Activated T-helper 1 cell treated with anti-CD3 and anti-CD28 coated beads, Interleukin-12 subunit alpha, Interleukin-12 subunit beta, Interleukin-2, Interleukin-4 antibody, amounts not matched to agents 30 ng/mL and 10 ng/mL and 1 ng/mL, durations not matched to agents 14 hours and 24 hours and 36 hours (primary cell): ENCODE measurements at regions not wholly inside any gene's neighbourhood (a gene's known extent, or its start where the extent isn't known, plus 50 kb on each side); places are given as distances from the start of the nearest gene placed in this dataset.

Experiments
- DNase-seq: peaks from one replicate; pipeline ENCODE4 v3.0.0; 2021; ENCODE audit warnings: low spot score
- H3K27ac Mint-ChIP-seq: one replicate; pipeline ENCODE4 v1.8.0; 2021; ENCODE audit warnings: mild to moderate bottlenecking, mixed read lengths
- H3K27me3 Mint-ChIP-seq: one replicate; pipeline ENCODE4 v1.8.0; 2022; ENCODE audit warnings: mild to moderate bottlenecking, moderate library complexity, mixed read lengths; ENCODE audit not compliant: insufficient read depth
- H3K36me3 Mint-ChIP-seq: one replicate; pipeline ENCODE4 v1.8.0; 2021; ENCODE audit warnings: low read depth, mixed read lengths
- H3K4me1 Mint-ChIP-seq: one replicate; pipeline ENCODE4 v1.8.0; 2021; ENCODE audit warnings: low read depth, mixed read lengths
- H3K4me3 Mint-ChIP-seq: one replicate; pipeline ENCODE4 v1.8.0; 2021; ENCODE audit warnings: mild to moderate bottlenecking, moderate library complexity, mixed read lengths
- H3K9me3 Mint-ChIP-seq: one replicate; pipeline ENCODE4 v1.8.0; 2021; ENCODE audit warnings: mixed read lengths
- intact Hi-C: fragments of 100-400 bp; cut with micrococcal nuclease; formaldehyde crosslinking; loops from one replicate; pipeline ENCODE4 v1.15.1; 2024

- Mint-ChIP-seq H3K36me3 (no peaks in the 10 kb centered on the region), H3K27me3 (no peaks in the 10 kb centered on the region), H3K4me3 (no peak overlapping the region), H3K9me3 (peaks cover 6% of the 10 kb centered on the region), H3K4me1 (no peaks in the 10 kb centered on the region), H3K27ac (no peak overlapping the region)
- intact Hi-C loops, result no loop called here
- DNase-seq, result no peak
Observed at GRCh38 chr16:48997081-48997615, 284.5 kb downstream of the CBLN1 start.

GRCh38 chr16:48978501-48978900 is 303.1 kb downstream of the CBLN1 start:
- no peak for DNase-seq
- H3K27me3 Mint-ChIP-seq, result peaks cover under 1% of the 10 kb centered on the region
- H3K4me3 Mint-ChIP-seq, result no peak overlapping the region
- H3K4me1 Mint-ChIP-seq, result no peaks in the 10 kb centered on the region
- no peak overlapping the region for H3K27ac Mint-ChIP-seq
- peaks cover 7% of the 10 kb centered on the region for H3K9me3 Mint-ChIP-seq
- intact Hi-C loops, result no loop called here
- H3K36me3 Mint-ChIP-seq, result no peaks in the 10 kb centered on the region

GRCh38 chr16:48972236-48972635 is 309.4 kb downstream of the CBLN1 start:
- intact Hi-C loops, result no loop called here
- no peaks in the 10 kb centered on the region for H3K36me3 Mint-ChIP-seq
- no peaks in the 10 kb centered on the region for H3K4me1 Mint-ChIP-seq
- no peaks in the 10 kb centered on the region for H3K9me3 Mint-ChIP-seq
- DNase-seq, result no peak
- no peaks in the 10 kb centered on the region for H3K27me3 Mint-ChIP-seq
- no peak overlapping the region for H3K27ac Mint-ChIP-seq
- H3K4me3 Mint-ChIP-seq, result no peak overlapping the region

DNA sequence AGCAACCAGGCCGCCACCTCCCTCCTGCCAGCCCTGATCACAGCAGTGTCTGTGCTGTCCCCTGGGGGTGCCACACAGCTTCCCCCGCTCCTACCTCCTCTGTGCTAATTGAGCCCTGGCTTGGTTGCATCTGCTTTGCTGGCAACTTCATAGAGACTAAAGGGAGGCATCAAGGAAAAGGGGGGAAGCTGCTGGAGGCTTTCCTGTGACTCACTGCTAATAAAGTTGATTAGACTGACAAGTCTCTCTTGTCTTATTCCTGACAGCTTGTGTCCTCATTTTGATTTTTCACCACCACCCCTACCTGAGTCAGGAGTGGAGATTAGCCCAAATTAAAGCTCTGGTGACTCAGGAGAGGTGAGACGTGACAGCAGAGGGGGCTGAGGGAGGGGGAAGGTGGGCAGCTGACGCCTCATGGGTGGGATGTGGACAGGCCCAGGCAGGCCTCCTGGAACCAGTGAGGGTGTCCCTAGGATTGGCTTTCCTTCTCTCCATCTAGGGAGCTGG is 310.0 kb downstream of the CBLN1 start:
- intact Hi-C loops, result no loop called here
- no peak for DNase-seq
- H3K4me1 Mint-ChIP-seq, result no peaks in the 10 kb centered on the region
- no peak overlapping the region for H3K4me3 Mint-ChIP-seq
- no peak overlapping the region for H3K27ac Mint-ChIP-seq
- H3K36me3 Mint-ChIP-seq, result no peaks in the 10 kb centered on the region
- H3K9me3 Mint-ChIP-seq, result no peaks in the 10 kb centered on the region
- H3K27me3 Mint-ChIP-seq, result no peaks in the 10 kb centered on the region

GRCh38 chr16:48970216-48970615 is 311.4 kb downstream of the CBLN1 start:
- no peaks in the 10 kb centered on the region for H3K9me3 Mint-ChIP-seq
- H3K4me1 Mint-ChIP-seq, result no peaks in the 10 kb centered on the region
- DNase-seq, result no peak
- no peak overlapping the region for H3K27ac Mint-ChIP-seq
- no peak overlapping the region for H3K4me3 Mint-ChIP-seq
- intact Hi-C loops, result no loop called here
- H3K27me3 Mint-ChIP-seq, result no peaks in the 10 kb centered on the region
- H3K36me3 Mint-ChIP-seq, result no peaks in the 10 kb centered on the region

- intact Hi-C loops, result no loop called here
- no peaks in the 10 kb centered on the region for H3K36me3 Mint-ChIP-seq
- no peaks in the 10 kb centered on the region for H3K27me3 Mint-ChIP-seq
- no peak for DNase-seq
- H3K4me1 Mint-ChIP-seq, result no peaks in the 10 kb centered on the region
- H3K4me3 Mint-ChIP-seq, result no peak overlapping the region
- H3K27ac Mint-ChIP-seq, result no peak overlapping the region
- no peaks in the 10 kb centered on the region for H3K9me3 Mint-ChIP-seq
Observed at GRCh38 chr16:48969611-48970010, 312.0 kb downstream of the CBLN1 start.

DNA sequence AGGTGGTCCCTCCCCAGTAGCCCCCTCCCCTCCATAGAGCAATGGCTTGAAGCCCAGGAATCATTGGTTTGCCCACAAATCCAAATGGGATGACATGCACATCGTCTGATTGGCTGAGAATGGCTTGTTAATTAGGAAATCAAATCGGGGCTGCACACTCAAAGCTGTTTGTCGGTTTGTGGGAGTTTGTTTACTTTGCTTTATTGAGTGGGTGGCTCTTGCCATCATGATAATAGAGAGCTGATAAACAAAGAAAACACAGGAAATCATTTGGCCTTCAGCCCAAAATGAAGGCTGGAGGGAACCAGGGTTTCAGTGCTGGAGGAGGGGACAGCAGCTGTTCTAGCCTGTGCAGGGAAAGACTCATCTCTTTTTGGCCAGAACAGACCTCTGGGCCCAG is 316.3 kb downstream of the CBLN1 start:
- Mint-ChIP-seq H3K27ac (no peak overlapping the region), H3K36me3 (no peaks in the 10 kb centered on the region), H3K4me3 (no peak overlapping the region), H3K4me1 (no peaks in the 10 kb centered on the region), H3K9me3 (peaks cover 3% of the 10 kb centered on the region), H3K27me3 (peaks cover 2% of the 10 kb centered on the region)
- intact Hi-C loops, result no loop called here
- DNase-seq, result no peak

DNA sequence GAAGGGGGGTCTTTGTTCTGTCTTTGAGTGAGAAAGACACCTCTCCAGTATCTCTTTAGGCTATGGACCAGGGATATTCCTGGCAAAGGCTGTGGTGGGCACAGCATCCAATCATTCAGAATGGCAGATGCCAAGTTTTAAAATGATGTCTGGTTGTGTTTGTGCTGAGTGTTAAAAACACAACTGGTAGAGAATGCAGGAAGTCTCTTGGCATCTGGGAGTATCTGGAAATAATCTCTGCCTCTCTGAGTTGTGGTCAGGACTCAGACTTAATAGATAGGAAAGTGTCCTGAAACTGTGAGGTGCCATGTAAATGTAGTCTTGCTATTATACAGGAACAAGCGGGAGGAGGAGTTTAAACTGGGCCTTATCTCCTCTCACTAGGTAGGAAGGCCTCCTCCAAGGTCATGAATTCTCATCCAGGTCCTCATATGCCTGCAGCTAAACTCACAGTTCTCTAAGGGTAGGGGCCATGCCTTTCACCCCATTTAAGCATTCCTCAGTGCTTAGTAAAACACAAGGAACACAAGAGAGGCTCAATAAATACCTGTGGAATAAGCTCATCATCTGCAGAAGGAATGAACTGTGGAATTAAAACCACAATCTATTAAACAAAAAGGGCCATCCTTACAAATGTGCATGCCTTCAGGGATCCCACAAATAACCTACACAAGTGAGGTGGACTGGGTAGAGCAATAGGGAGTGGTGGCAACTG is 317.6 kb downstream of the CBLN1 start:
- no peak for DNase-seq
- Mint-ChIP-seq H3K9me3 (peaks cover 3% of the 10 kb centered on the region), H3K4me1 (no peaks in the 10 kb centered on the region), H3K36me3 (no peaks in the 10 kb centered on the region), H3K4me3 (no peak overlapping the region), H3K27ac (no peak overlapping the region), H3K27me3 (peaks cover 2% of the 10 kb centered on the region)
- intact Hi-C loops, result no loop called here

DNA sequence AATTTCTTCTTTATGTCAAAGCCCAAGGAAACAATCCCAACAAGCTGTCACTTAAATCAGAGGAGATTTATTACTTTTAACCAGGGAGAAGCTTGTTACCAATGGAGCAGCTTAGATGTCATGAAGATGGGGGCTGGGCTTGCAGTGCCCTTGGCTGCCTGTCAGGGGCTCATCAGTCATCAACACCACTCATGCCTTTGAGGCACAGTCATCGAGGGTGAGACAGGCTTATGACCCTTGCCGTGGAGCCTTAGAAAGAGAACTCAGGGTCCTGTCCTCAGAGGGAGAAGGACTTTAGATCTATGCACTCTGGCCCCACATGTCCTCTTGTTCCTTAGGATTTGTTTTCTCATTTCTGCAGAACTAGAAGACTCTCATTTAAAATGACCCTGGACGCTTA is 318.3 kb downstream of the CBLN1 start:
- DNase-seq, result no peak
- H3K9me3 Mint-ChIP-seq, result peaks cover 3% of the 10 kb centered on the region
- H3K4me3 Mint-ChIP-seq, result no peak overlapping the region
- H3K4me1 Mint-ChIP-seq, result no peaks in the 10 kb centered on the region
- peaks cover 2% of the 10 kb centered on the region for H3K27me3 Mint-ChIP-seq
- no peak overlapping the region for H3K27ac Mint-ChIP-seq
- intact Hi-C loops, result no loop called here
- H3K36me3 Mint-ChIP-seq, result no peaks in the 10 kb centered on the region

DNA sequence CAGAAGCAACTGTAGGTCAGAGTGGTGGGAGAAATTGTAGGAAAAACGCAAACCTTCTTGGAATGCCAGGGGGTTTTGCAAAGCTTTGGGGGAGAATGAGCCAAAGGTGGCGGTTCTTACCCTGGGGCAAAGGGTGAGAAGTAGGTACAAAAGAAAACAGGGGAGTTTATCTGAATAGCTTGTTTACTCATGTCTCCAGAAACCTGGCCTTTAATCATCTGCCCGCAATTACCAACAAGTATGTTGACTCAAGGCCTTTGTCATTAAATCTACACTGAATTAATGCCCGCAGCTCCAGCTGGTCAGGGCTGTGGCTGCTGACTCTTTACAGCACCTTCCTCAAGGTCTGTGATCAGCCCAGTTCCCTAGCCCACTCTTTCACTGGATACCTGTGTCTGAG is 320.1 kb downstream of the CBLN1 start:
- Mint-ChIP-seq H3K36me3 (no peaks in the 10 kb centered on the region), H3K9me3 (peaks cover 3% of the 10 kb centered on the region), H3K4me1 (no peaks in the 10 kb centered on the region), H3K4me3 (no peak overlapping the region), H3K27me3 (peaks cover 2% of the 10 kb centered on the region), H3K27ac (no peak overlapping the region)
- intact Hi-C loops, result no loop called here
- no peak for DNase-seq

- no peaks in the 10 kb centered on the region for H3K36me3 Mint-ChIP-seq
- H3K27ac Mint-ChIP-seq, result no peak overlapping the region
- H3K9me3 Mint-ChIP-seq, result peaks cover 3% of the 10 kb centered on the region
- H3K27me3 Mint-ChIP-seq, result peaks cover 2% of the 10 kb centered on the region
- intact Hi-C loops, result no loop called here
- no peak for DNase-seq
- no peaks in the 10 kb centered on the region for H3K4me1 Mint-ChIP-seq
- H3K4me3 Mint-ChIP-seq, result no peak overlapping the region
Observed at GRCh38 chr16:48960830-48961229, 320.8 kb downstream of the CBLN1 start.

DNA sequence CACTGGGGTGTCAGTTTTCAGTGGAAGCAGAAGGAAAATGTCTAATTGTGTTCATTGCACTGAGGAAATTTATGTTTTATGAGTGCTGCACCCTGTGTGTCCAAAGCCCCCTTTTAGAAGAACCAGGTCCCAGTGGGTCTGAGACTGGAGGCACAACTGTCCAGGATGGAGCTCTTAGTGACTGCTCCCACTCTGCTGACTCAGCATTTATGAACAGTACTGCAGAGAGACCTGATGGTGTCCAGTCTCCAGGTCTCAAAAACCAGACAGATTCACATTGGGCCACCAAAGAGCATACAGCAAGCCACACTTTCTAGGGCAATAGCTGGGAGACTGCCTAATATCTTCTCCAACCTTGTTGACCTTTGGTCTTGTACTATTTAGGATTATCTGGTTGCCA is 321.9 kb downstream of the CBLN1 start:
- Mint-ChIP-seq H3K27ac (no peak overlapping the region), H3K9me3 (peaks cover 3% of the 10 kb centered on the region), H3K36me3 (no peaks in the 10 kb centered on the region), H3K4me1 (no peaks in the 10 kb centered on the region), H3K4me3 (no peak overlapping the region), H3K27me3 (peaks cover 2% of the 10 kb centered on the region)
- no peak for DNase-seq
- intact Hi-C loops, result no loop called here

DNA sequence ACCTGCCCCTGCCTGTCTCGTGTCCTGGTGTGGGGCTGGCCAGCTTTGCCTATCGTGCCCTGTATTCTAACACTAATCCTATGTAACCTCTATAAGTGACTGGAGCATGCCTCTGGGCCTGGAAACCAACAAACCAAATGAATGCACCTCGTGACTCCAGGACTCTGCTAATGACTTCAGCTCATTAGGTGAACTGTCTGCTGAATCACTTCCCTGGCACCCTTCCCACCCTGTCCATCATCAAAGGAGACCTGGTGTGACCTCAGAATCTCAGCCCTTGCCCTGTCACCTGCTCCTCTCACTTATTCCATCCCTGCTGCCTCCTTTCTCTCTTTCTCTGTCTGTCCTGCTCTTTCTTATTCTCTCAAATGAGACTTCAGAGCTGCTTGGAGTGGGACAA is 322.4 kb downstream of the CBLN1 start:
- H3K4me3 Mint-ChIP-seq, result no peak overlapping the region
- DNase-seq, result no peak
- no peaks in the 10 kb centered on the region for H3K36me3 Mint-ChIP-seq
- H3K9me3 Mint-ChIP-seq, result peaks cover 3% of the 10 kb centered on the region
- intact Hi-C loops, result no loop called here
- H3K27me3 Mint-ChIP-seq, result no peaks in the 10 kb centered on the region
- H3K4me1 Mint-ChIP-seq, result no peaks in the 10 kb centered on the region
- no peak overlapping the region for H3K27ac Mint-ChIP-seq

DNA sequence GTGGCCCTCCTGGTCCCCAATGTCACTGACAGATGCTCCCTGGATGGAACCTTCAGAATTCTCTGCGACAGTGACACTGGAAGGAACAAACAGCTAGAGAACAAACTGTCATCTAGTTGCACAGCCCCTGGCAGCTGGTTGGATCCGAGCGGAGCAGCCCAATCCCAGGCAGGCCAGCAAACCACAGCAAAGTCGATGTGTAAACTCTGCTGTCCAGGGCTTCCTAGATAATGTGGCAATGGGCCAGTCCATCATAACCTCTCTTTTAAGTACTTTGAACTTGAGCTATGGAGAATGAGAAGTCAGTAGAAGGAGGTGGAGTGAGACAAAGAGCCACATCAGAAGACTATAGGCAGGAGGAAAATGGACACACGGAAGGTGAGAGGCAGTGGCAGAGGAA is 323.0 kb downstream of the CBLN1 start:
- DNase-seq, result no peak
- H3K4me1 Mint-ChIP-seq, result no peaks in the 10 kb centered on the region
- H3K27ac Mint-ChIP-seq, result no peak overlapping the region
- H3K36me3 Mint-ChIP-seq, result no peaks in the 10 kb centered on the region
- H3K4me3 Mint-ChIP-seq, result no peak overlapping the region
- no peaks in the 10 kb centered on the region for H3K27me3 Mint-ChIP-seq
- intact Hi-C loops, result no loop called here
- H3K9me3 Mint-ChIP-seq, result peaks cover 3% of the 10 kb centered on the region
